B cell (primary cell): ENCODE measurements at regions not wholly inside any gene's neighbourhood (a gene's known extent, or its start where the extent isn't known, plus 50 kb on each side); places are given as distances from the start of the nearest gene placed in this dataset.

Experiments
- ATAC-seq: fragments of 200-7000 bp; cut with Tn5 transposase; one replicate; pipeline ENCODE4 v1.10.0; 2021; ENCODE audit warnings: low read depth, mild to moderate bottlenecking, moderate number of reproducible peaks, moderate library complexity
- CTCF ChIA-PET: fragments of 350-600 bp; sonication (Branson Sonifier 250); formaldehyde crosslinking; loops from one replicate; lab custom pipeline; 2021; ENCODE audit warnings: antibody characterized with exemption, inconsistent platforms; lab: Charles Lee
- POLR2A ChIA-PET: fragments of 350-600 bp; sonication (Branson Sonifier 250); formaldehyde crosslinking; loops from one replicate; lab custom pipeline; 2021; ENCODE audit warnings: antibody characterized with exemption; lab: Charles Lee
- DNase-seq: peaks from one replicate; pipeline ENCODE4 v3.0.0; 2013
- H2AFZ ChIP-seq: 2 replicates; pipeline ENCODE4 v1.6.1; 2012; ENCODE audit warnings: mild to moderate bottlenecking, low read depth, low read length; ENCODE audit not compliant: insufficient read depth, poor library complexity, severe bottlenecking
- H3K27ac ChIP-seq, 2 donors: 1 replicate in 1 of 2; 2 replicates in 1 of 2; pipeline ENCODE4 v1.5.1; 2012 to 2013; ENCODE audit warnings: low read length in 2 of 2, mild to moderate bottlenecking in 2 of 2, moderate library complexity in 1 of 2
- H3K27me3 ChIP-seq, 4 experiments: fragments of 200-600 bp in 1 of 4; sonication (generic) in 1 of 4; replicated peaks in 1 of 4; 1 replicate in 2 of 4; 2 replicates in 2 of 4; pipeline versions ENCODE4 v1.6.1 to v1.7.0; 2013 to 2016; ENCODE audit warnings: low read length in 3 of 4, mild to moderate bottlenecking in 2 of 4, mixed read lengths in 1 of 4, moderate library complexity in 1 of 4; ENCODE audit not compliant: insufficient read depth in 4 of 4, control insufficient read depth in 3 of 4; ENCODE audit errors: control extremely low read depth in 1 of 4
- H3K36me3 ChIP-seq, 2 experiments: replicated peaks in 1 of 2; 1 replicate in 1 of 2; 2 replicates in 1 of 2; pipeline versions ENCODE4 v1.6.1 to v1.7.1; 2013; ENCODE audit warnings: low read length in 1 of 2; ENCODE audit not compliant: insufficient read depth in 2 of 2, control insufficient read depth in 1 of 2; ENCODE audit errors: control extremely low read depth in 1 of 2, extremely low read depth in 1 of 2
- H3K4me1 ChIP-seq, 2 donors: fragments of 200-600 bp in 1 of 2; sonication (generic) in 1 of 2; 1 replicate in 1 of 2; 2 replicates in 1 of 2; pipeline versions ENCODE4 v1.5.1 to v1.6.1; 2013 to 2017; ENCODE audit warnings: low read length in 2 of 2; ENCODE audit not compliant: control insufficient read depth in 2 of 2, insufficient read depth in 2 of 2
- H3K4me2 ChIP-seq: replicated peaks from 2 replicates; pipeline ENCODE3; 2012; ENCODE audit warnings: mild to moderate bottlenecking, low read depth, low read length; ENCODE audit not compliant: poor library complexity, severe bottlenecking
- H3K4me3 ChIP-seq, 5 experiments: fragments of 200-600 bp in 1 of 5; sonication (generic) in 1 of 5; 1 replicate in 3 of 5; 2 replicates in 2 of 5; pipeline versions ENCODE4 v1.5.1 to v1.7.0; 2011 to 2016; ENCODE audit warnings: low read length in 4 of 5, mild to moderate bottlenecking in 4 of 5, low read depth in 2 of 5, control low read depth in 1 of 5, moderate library complexity in 1 of 5; ENCODE audit not compliant: insufficient read depth in 1 of 5; ENCODE audit errors: control extremely low read depth in 1 of 5, extremely low read depth in 1 of 5
- H3K79me2 ChIP-seq: fragments of 200-600 bp; sonication (generic); one replicate; pipeline ENCODE4 v1.6.0; 2016; ENCODE audit warnings: low read length; ENCODE audit not compliant: control insufficient read depth, insufficient read depth
- H3K9ac ChIP-seq: fragments of 200-600 bp; sonication (generic); 2 replicates; pipeline ENCODE4 v1.6.1; 2017; ENCODE audit warnings: mild to moderate bottlenecking, low read length, moderate library complexity
- H3K9me3 ChIP-seq, 3 donors: one replicate each; pipeline versions ENCODE4 v1.6.1 to v1.7.1; 2013; ENCODE audit warnings: low read length in 2 of 3; ENCODE audit not compliant: control insufficient read depth in 2 of 3, insufficient read depth in 1 of 3; ENCODE audit errors: control extremely low read depth in 1 of 3
- H4K20me1 ChIP-seq: 2 replicates; pipeline ENCODE4 v1.6.0; 2012; ENCODE audit warnings: mild to moderate bottlenecking, low read length; ENCODE audit not compliant: insufficient read depth, control insufficient read depth, poor library complexity, severe bottlenecking
- H3K27ac Mint-ChIP-seq: one replicate; pipeline ENCODE4 v1.8.0; 2021; ENCODE audit warnings: mixed read lengths
- H3K27me3 Mint-ChIP-seq: one replicate; pipeline ENCODE4 v1.8.0; 2021; ENCODE audit warnings: mixed read lengths
- H3K4me1 Mint-ChIP-seq: one replicate; pipeline ENCODE4 v1.8.0; 2021; ENCODE audit warnings: mixed read lengths
- H3K4me3 Mint-ChIP-seq: one replicate; pipeline ENCODE4 v1.8.0; 2021; ENCODE audit warnings: mixed read lengths
- H3K9me3 Mint-ChIP-seq: one replicate; pipeline ENCODE4 v1.8.0; 2022; ENCODE audit warnings: mixed read lengths; ENCODE audit not compliant: insufficient read depth
- EZH2 ChIP-seq: IDR thresholded peaks from 2 replicates; pipeline ENCODE4 v1.6.1; 2012; ENCODE audit warnings: borderline replicate concordance, low read depth, mild to moderate bottlenecking, moderate library complexity, low read length; ENCODE audit not compliant: insufficient read depth, poor library complexity, severe bottlenecking
- WGBS: methylation state at CpG from one replicate; pipeline ENCODE4 v1.1.5; 2013; ENCODE audit warnings: missing lambda C conversion rate; ENCODE audit not compliant: insufficient coverage; 5-methylcytosine and 5-hydroxymethylcytosine counted together
- intact Hi-C: fragments of 100-400 bp; cut with micrococcal nuclease; formaldehyde crosslinking; loops from one replicate; pipeline ENCODE4 v1.10.0; 2022
- TF ChIP-seq, protein P1 (sequence below): fragments of 200-600 bp; IDR thresholded peaks from one replicate; pipeline ENCODE4 v1.8.0; 2022; ENCODE audit warnings: antibody characterized with exemption, mild to moderate bottlenecking

DNA sequence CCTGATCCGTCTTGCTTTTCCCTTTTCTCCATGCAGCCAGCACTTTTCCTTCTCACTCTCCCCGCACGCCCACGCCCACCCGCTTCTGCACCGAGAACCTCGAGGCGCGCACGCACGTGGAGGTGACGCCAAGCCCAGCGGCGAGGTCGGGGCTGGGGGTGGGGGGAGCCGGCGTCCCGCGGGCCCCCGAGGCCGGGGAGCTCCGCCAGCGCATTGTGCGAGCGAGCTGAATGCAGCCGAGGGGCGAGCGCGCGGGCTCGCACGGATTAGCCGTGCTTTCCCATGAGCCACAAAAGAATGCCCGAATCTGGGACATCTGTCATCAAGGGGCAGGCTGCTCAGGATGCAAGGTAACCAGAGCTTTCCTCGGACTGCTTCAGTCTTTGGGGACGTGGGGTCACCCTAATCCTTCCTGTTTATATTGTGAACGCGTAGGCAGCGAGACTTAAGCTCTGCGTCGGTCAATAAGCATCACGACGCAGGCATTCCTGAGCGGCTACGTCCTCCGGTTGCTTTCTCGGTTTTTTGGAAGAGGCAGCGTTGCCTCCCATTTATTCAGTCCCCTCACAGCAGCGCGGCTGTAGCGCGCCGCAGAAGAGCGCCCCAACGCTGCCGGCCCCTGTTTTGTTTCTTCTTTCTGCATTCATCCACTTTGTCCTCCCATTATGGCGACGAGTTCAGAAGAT lies 67.3 kb upstream of the AKT3 start:
- no peaks in the 10 kb centered on the region for H4K20me1 ChIP-seq
- H2AFZ ChIP-seq, result peak overlapping the region; percentile 81
- H3K4me3 ChIP-seq, result peak overlapping the region; percentile 35 to 64 (median 52)
- Mint-ChIP-seq H3K27ac (no peak overlapping the region), H3K4me1 (peaks cover 16% of the 10 kb centered on the region), H3K27me3 (peaks cover 66% of the 10 kb centered on the region), H3K4me3 (peak overlapping the region; percentile 91), H3K9me3 (no peaks in the 10 kb centered on the region)
- H3K27ac ChIP-seq, result no peak overlapping the region
- peaks cover 19% of the 10 kb centered on the region in 2 donors for H3K4me1 ChIP-seq
- peak overlapping the region; percentile 66 for H3K9ac ChIP-seq
- TF ChIP-seq, protein P1, sequence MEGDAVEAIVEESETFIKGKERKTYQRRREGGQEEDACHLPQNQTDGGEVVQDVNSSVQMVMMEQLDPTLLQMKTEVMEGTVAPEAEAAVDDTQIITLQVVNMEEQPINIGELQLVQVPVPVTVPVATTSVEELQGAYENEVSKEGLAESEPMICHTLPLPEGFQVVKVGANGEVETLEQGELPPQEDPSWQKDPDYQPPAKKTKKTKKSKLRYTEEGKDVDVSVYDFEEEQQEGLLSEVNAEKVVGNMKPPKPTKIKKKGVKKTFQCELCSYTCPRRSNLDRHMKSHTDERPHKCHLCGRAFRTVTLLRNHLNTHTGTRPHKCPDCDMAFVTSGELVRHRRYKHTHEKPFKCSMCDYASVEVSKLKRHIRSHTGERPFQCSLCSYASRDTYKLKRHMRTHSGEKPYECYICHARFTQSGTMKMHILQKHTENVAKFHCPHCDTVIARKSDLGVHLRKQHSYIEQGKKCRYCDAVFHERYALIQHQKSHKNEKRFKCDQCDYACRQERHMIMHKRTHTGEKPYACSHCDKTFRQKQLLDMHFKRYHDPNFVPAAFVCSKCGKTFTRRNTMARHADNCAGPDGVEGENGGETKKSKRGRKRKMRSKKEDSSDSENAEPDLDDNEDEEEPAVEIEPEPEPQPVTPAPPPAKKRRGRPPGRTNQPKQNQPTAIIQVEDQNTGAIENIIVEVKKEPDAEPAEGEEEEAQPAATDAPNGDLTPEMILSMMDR, result no peak
- no peak for TF ChIP-seq EZH2
- ATAC-seq (peak; percentile 24), DNase-seq (peak; percentile 37)
- H3K4me2 ChIP-seq, result peak overlapping the region; percentile 87
- ChIA-PET CTCF (interaction anchor here (0.6 to 1.4 kb wide), 2 partner anchors 160 to 355 kb away, joined by 3 to 4 read pairs; no protein-coding TSS in a partner anchor), POLR2A (no interaction called here)
- WGBS, result 5% methylated on average over 46 of the region's 58 CpGs
- H3K27me3 ChIP-seq, result peaks cover 0 to 43% (median 29%) of the 10 kb centered on the region in 4 experiments
- no peaks in the 10 kb centered on the region for H3K9me3 ChIP-seq
- H3K79me2 ChIP-seq, result no peaks in the 10 kb centered on the region
- H3K36me3 ChIP-seq, result no peaks in the 10 kb centered on the region
- intact Hi-C loops, result no loop called here

DNA sequence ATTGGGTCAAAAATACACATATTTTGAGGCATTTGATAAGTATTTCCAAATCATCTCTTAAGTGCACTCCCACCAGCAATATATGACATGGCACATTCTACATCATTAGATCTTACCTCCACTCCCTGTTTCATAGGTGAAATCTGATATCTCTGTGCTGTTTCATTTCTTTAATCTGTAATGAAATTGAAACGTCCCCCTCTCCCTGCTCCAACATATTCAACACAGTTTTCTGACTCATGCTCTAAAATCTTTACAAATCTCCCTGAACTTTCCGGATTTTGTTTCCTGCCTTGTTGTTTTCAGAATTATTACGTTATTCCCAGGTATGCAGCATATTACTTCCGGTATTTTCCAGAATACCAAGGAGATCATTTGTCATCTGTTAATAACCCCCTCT lies 66.1 kb upstream of the AKT3 start:
- intact Hi-C loops, result no loop called here
- Histone ChIP-seq H3K4me1 (peaks cover 19% of the 10 kb centered on the region in 2 donors), H3K9me3 (no peaks in the 10 kb centered on the region), H2AFZ (no peak overlapping the region), H3K4me2 (no peak overlapping the region), H3K9ac (no peak overlapping the region), H3K27me3 (peaks cover 0 to 39% (median 28%) of the 10 kb centered on the region in 4 experiments), H3K79me2 (no peaks in the 10 kb centered on the region), H3K36me3 (no peaks in the 10 kb centered on the region), H4K20me1 (no peaks in the 10 kb centered on the region), H3K27ac (no peak overlapping the region), H3K4me3 (no peak overlapping the region)
- ChIA-PET CTCF (no interaction called here), POLR2A (no interaction called here)
- H3K27me3 Mint-ChIP-seq, result peaks cover 58% of the 10 kb centered on the region
- WGBS, result 86% methylated on average over 2 of the region's 4 CpGs
- no peaks in the 10 kb centered on the region for H3K9me3 Mint-ChIP-seq
- ATAC-seq (no peak), DNase-seq (no peak)
- H3K4me1 Mint-ChIP-seq, result peaks cover 16% of the 10 kb centered on the region
- TF ChIP-seq EZH2, result no peak
- TF ChIP-seq, protein P1, result no peak
- H3K27ac Mint-ChIP-seq, result no peak overlapping the region
- H3K4me3 Mint-ChIP-seq, result peak overlapping the region; percentile 6
